GM19328 (cell line): ENCODE measurements at regions not wholly inside any gene's neighbourhood (a gene's known extent, or its start where the extent isn't known, plus 50 kb on each side); places are given as distances from the start of the nearest gene placed in this dataset.

Experiments used
- ATAC-seq: cut with Tn5 transposase; IDR thresholded peaks from one replicate; pipeline ENCODE4 v1.9.1; 2021; ENCODE audit warnings: mild to moderate bottlenecking, moderate library complexity; ENCODE audit not compliant: unreplicated experiment

DNA sequence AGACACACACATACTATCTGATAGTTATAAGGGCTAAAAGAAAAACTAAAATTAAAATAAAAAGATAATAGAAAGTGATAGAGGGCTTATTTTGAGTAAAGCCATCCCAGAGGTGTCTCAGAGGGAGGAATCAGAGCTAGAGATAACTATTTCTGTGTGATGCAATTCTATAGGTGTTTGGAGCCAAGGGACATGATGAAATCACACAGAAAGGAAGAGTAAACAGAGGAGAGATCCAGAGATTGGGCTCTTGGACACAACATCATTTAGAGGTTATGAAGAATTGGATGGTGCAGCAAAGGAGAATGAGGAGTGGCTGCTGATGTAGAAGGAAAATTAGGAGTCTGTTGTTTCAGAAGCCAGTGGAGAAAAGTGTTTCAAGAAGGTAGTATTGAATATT lies 393.5 kb downstream of the DIRAS2 start:
- no peak for ATAC-seq

DNA sequence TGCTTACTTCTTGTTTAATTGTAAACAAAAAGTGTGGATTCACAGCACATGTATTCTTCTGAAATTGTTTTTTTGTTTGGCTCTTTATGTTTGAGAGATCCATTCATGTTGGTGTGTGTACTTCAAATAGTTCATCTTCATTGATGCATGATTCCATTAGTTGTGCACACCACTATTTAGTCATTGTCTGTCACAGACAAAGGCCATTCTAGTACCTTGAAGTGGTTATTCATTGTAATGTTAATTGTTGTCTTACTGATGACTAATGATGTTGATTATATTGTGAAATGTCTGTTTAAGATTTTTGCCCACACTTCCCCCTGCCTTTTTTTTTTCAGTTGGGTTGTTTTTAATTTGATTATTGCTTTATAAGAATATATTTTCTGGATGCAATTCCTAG lies 391.3 kb downstream of the DIRAS2 start:
- no peak for ATAC-seq

DNA sequence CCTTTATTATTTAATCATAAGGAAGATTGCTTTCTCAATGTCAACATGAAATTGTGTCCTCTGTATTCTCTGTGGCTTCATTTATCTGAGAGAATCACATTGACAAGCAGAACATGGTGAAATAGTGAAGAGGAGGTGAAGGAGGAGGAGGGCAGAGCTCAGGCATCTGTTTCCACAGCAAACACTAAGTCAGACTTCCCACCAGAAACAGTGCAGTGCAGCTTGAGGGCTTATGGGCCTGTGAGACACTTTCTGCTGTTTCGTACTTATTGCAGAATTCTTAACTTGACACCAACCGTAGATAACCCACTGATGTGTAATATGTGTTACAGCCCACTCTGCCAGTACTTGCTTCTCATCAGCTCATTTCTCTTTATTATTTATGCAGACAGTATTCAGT lies 386.3 kb downstream of the DIRAS2 start:
- ATAC-seq: no peak

DNA sequence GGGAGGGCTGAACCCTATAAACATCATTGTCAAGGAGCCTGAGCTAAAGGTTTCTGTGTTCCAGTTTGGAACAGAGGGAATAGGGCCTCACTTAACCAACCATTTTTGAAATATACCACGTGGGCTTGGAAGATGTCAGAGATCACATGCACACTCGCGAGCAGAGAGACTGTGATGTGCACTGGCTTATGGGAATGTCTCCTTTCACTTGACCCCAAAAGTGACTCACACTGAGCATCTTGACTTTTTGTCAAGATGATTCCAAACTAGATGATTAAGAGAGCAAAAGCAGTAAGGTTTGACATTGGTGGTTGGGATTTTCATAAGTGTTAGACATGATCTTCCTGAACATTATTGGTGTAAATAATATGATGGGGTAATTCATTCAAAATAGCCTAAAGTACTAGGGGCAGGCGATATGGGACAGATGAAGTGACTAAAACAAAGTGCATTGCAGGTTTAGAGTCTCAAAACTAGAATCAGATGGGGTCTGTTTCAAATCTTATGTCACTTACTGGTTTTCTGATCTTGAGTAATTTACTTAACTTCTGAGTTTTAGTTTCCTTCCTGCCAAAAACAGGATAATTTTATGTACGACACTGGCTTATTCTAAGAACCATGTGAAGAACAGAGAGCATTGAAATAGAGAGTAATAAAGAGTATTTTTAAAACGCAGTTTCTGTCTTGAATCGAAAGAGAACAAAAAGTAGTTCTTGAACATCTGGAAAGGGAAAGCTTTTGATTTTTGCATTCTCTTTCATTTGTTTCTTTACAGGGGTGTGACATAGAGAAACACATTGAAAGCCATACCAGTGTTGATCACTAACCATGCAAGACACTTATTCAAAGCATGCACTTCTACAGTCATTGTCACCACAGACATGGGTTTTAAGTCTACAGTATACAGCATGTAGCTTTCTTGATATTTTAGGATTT lies 383.0 kb downstream of the DIRAS2 start:
- ATAC-seq: peak; percentile 58

DNA sequence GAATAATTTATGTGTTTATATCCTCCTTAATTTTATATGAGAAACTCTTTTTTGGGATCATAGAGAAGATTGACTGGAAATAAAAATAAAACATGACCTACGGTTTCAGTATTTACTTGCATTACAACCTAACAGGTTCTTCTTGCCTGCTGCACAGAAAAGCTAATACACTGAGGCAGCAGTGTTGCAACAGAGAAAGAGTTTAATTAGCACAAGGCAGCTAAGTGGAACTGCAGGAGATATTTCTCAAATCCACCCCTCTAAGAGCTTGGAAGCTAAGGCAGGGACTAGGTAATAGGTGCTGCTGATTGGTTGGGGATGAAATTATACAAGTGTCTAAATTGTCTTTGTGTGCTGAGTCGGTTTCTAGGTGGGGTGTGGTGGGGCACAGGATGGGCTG lies 380.9 kb downstream of the DIRAS2 start:
- no peak for ATAC-seq

DNA sequence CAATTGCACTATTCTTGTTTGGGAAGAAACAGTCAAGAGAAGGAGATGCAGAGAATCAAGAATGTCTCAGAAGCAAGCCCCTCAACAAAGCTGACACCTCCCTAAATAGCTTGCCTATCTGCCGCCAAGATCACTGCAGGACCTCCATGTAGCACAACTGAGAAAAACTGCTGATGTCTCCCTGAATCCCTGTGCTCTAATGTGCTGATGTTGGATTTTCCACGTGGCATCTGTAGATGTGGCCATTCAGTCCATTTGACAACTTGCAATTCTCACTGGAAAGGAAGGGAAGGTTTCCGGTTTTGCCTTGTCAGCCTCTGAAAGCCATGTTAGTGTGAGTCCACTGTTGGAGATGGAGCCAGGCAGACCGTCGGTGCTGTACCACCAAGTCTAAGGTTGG lies 374.0 kb downstream of the DIRAS2 start:
- no peak for ATAC-seq

DNA sequence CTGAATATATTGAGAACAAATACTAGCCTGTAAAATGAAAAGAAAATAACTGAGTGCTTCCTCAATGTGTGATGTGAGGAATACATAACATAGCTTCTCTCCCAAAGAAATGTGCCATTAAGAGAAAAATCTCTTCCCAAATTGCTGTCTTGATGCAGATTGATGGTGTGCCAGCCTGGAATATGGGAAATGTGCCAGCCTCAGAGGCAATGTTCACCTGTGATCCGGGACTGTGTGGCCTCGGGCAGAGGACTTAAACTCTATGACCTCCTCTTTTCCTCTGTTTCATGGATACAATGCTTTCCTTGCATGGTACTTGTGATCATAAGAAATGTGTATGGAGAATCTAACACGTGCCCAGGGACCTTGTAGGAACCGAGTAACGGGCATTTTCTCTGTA lies 370.9 kb downstream of the DIRAS2 start:
- no peak for ATAC-seq

DNA sequence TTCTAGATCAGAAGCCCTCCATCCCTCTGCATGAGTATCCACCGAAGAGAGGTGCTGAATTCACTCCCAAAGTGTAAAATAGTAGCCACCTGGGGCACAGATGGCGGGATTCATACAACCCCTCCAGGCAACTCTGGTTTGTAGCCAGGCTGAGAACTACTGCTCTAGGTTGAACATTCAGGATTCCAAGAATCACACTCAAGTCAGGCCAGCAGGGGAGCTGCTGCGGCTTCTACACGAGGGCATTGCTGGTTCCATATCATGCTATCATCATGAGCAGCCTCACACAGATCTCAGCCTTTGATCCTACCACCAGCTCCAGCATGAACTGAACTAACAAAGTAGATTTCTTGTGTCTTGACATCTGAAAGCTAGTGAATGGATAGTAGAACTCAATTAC lies 367.9 kb downstream of the DIRAS2 start:
- no peak for ATAC-seq

DNA sequence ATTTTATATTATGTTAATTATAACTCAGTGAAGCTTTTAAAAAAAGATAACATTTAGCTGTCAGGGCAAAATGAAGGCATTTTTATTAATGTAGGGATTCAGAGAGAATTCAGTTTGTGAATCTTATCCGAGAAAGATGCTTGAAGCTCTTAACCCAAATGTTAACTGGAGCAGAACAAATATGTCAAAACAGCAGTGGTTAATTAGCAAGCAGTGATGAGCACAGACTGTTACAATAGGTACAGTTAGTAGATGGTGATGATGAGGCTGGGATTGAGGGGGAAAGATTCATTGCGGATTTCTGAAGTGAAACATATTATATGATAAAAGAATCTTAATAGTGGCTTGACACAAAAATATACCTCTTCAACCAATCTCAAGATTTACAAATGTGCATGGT lies 356.7 kb downstream of the DIRAS2 start:
- ATAC-seq: no peak

DNA sequence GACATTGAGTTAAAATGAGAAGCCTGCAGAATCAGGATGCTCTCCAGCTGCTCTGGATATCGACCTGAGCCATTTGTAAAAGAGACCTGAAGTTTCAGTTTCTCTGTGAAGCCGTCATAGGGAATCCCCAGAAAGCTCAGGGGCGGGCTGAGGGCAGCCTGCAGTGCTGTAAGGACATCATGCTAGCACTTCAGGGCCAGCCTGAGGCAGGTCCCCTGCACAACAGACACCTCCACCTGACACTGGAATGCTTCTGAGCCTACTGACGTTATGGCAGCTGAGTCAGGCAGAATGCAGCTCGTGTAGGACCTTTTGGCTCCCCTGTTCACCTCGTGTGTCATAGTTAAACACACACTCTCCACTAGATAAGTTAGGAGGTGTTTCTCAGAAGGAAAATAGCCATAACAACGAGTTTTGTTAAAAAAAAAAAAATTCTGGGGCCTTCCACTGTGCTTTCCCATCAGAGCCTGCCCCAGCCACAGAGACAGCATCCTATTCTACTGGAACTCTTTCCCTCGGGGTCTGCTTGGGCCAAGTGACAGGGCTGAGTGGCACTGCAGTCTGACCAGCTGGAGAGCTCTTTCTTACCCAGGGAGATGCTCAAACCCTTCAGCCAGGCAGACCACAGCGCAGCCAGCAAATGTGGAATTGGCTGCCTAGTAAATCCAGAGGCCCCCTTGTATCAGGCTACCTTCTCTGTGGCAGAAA lies 354.9 kb downstream of the DIRAS2 start:
- peak; percentile 92 for ATAC-seq

DNA sequence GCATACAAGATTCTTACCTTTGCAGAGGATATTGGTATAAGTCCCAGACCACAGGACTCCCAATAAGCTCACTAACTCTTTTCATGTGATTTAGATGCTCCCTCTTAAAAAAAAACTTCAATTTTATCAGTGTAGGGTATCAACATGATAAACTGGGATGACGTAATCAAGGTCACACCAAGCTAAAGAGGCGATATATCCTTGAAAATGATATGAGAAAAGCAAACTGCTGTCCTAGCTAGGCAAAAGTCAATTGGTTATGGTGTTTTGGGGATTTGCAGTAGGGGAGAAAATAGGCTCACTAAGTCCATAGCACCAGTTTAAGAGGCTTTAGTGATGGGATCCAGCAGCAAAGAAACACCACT lies 354.4 kb downstream of the DIRAS2 start:
- ATAC-seq: no peak

DNA sequence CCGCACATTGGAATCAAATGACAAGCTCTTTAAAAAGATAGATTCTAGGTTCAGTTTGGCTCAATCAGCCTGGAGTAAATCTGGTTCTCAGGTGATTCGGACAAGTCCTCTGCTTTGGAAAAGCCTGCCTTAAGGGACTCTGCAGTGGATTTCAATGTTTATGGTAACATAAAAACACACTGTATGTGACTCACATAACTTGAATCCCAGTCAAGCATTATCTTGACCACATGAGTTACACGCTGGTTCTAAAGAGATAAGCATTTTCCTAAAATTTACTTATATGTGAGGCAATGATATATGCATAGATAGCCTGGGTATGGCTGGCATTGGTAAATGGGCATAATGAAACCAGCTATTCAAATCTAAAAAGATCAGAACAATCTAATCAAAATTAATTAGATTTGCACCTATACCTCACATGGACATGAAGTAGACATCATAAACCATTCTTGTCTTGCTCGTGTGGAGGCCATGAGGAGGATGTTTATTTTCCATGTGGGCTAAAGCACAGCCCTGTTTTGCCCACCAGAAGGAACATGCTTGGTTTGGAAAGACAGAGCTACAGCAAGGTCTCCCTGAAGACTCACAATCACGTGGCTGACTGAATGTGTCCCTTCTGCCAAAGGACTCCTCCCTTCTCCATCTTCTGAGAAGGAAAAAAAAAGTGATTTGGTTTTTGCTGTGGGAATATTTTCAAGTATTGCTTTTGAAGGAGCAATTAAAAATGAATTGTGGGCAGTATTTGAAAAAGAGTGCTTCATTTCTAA lies 351.7 kb downstream of the DIRAS2 start:
- no peak for ATAC-seq

DNA sequence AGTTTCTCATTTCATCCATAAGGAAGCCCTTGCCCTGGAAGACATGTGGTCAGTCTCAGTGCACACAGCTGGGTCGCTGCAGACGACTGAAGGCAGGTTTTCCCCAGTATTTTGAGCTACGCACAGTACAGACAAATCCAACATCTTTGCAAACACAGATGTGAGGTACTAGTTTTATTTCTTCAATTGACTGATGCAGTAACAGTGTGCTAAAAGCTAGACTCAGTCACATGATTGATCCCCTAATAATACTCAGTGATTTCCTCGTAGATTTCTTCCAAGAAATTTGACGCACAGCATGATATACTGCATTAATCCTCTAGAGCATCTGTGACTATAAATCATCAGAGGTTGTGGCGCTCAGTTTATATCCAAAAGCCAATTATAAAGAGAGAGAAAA lies 346.1 kb downstream of the DIRAS2 start:
- no peak for ATAC-seq

DNA sequence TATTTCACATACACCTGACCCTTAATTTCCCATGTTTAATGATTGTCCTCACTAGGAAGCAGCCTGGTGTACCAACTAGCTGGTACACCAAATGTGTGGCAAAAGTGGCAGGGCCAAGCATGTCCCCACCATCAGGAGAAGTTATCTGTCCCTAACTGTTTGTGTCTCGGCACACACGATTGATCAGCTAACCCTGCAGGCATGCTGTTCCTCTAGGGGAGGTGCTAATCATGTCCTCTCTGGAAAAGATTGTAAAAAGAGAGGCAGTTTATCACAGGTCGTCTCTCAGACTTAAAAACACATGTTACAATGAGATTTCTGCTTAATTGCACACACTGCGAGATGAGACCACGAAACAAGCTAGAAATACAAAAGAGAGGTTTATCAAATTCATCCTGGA lies 342.7 kb downstream of the DIRAS2 start:
- no peak for ATAC-seq

DNA sequence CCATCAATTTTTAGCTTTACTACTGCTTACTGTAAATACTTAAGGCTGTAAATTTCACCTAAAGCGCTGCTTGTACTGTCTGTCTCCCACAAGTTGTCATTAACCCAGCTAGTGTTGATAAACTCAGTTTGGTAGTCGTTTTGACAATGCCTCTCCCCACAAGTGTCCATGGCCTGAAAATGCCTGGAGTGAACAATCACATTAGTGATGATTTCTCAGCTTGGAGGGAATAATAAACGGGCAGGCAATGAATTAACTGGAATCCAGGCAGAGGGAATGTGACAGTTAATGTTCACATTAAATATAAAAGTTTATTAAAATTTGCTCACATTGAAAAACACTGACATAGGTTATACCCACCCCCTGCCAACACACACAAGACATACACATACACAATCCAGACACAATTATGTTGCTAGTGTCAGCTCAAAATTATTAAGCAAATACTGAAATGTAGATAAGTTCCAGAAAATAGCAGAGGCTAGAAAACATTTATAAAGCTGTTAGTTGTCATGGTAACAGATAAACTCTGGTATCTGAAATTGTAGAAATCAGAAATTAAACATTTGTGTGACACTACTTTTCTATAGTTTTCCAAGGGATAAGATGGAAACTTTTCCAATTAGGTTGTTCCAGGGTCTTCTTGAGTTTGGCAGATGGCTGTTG lies 341.9 kb downstream of the DIRAS2 start:
- ATAC-seq: no peak

DNA sequence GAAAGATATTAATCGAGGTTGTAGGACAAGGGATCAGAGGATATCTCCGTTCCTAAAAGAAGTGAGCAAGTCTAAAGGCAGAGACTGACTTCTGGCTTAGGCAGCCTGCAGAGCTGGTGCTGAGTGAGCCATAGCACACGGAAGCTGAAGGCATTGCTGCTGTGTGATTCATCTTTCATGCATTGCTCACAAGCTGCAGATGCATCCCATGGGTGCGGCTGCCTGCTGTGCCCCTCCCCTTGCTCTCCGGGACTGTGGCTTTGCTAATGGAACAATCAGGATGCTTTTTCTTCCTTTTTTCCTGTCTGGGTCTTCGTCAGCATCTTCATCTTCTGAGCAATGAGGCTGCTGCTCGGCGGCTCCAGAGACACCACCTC lies 341.4 kb downstream of the DIRAS2 start:
- no peak for ATAC-seq

DNA sequence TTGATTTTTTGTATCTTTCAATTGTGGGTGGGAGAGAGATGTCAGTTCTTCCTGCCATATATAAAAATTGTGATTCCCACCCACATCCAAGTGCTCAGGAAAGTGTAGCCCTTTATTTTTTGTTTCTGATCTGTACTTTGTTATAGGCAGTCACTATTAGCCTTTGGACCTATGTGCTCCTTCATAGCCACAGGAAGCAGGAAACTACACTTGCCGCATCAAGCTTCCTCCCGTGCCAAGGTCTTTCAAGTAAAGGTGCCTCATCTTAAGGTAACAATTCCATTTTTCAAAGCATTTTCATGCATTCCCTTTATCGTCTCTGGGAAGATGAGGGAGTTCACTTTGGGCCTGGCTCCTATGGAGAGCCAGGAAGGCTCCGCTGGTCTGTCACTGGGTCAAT lies 339.0 kb downstream of the DIRAS2 start:
- ATAC-seq: no peak

DNA sequence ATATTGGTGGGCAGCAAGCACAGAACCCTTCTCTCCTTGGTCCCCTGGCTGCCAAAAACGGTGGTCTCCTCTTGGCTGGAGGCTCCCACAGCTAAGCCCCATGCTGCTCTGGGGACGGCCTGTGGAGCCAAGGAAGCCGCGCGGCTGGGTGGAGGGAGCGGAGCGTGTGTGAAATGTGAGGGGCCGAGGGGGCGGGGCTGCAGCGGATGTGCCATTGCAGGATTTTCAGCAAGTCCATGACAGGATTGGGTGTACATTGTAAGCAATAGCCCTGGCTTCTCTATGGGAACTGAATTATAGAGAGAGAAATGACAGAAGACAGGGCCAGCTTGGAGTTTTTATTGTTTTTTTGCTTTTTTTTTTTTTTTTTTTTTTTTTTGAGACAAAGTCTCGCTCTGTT lies 336.5 kb downstream of the DIRAS2 start:
- ATAC-seq: no peak

DNA sequence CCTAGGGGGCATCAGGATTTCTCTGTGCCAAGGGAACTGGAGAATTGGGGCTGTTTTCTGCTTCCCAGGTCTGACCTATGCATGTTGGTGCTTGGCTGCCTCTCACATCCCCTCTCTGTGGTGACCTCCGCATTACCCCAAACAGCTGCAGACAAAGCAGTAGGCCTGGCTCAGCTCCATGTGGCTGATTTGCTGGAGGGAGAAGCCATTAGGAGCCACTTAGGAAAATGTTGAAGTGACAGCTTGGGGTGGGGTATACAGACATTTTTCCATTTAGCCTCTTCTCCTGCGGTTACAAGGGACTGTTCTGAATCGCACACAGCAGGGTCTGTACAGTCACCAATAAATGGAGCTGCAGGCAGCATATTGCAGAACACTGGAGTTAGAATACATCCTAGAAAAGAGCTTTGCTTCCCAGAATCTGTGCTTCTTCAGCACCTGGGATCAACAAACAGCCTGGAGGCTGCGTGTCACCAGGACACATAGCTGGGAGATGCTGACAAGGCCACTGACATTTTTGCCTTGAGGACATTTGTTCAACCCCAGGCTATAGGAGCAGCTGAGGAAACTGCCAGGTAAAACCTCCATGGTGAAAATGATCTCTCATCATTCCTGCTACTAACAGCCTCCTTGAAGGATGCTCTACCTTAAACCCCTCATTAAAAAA lies 335.3 kb downstream of the DIRAS2 start:
- no peak for ATAC-seq

DNA sequence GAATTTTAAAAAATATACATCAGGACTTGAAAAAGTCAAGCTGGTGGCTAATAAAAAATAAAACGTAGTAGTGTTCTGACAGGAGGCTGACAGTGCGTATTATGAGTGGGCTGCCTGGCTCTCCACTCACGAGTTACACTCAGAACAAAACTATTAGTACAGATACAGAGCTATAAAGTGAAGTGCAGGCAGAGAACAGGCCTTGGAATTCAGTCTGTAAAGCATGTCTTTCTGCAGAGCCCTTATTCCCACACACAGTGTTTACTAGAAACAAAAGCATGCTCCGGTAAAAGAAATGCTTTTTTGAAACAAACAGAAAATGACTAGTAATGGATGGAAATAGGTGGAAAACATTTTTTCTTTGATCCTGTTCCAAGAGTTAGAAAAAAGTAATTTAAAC lies 334.7 kb downstream of the DIRAS2 start:
- ATAC-seq: no peak

DNA sequence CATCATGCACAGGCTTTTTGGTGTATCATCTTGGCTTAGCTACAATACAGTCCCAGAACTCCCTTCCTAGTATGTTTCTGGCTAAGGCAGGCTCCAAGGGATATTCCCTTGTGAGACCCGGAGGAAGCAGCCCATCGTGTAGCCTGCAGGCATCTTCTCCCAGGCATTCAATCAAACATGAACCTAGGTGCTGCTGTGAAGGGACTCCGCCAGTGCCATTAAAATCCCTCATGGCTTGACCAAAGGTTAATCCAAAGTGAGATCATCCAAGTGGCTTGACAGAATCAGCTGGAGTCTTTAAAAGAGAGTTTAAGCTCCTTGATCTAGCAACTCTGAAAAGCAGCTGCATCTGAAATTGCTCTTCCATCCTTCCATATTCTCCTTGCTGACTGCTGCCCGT lies 333.9 kb downstream of the DIRAS2 start:
- no peak for ATAC-seq
